Nephron progenitor cell (in vitro differentiated cells): ENCODE measurements at regions not wholly inside any gene's neighbourhood (a gene's known extent, or its start where the extent isn't known, plus 50 kb on each side); places are given as distances from the start of the nearest gene placed in this dataset.
A peak's percentile ranks its signal among the peaks of the same experiment; 100 is the strongest.

Experiments used
- DNase-seq: peaks from one replicate; pipeline ENCODE4 v3.0.0; 2021
- H3K27ac Mint-ChIP-seq: 2 replicates; pipeline ENCODE4 v1.8.0; 2021; ENCODE audit warnings: mild to moderate bottlenecking, moderate library complexity, mixed read lengths
- H3K27me3 Mint-ChIP-seq: 2 replicates; pipeline ENCODE4 v1.8.0; 2021; ENCODE audit warnings: mild to moderate bottlenecking, low read depth, mixed read lengths; ENCODE audit not compliant: poor library complexity
- H3K36me3 Mint-ChIP-seq: 2 replicates; pipeline ENCODE4 v1.8.0; 2021; ENCODE audit warnings: low read depth, mixed read lengths
- H3K4me1 Mint-ChIP-seq: 2 replicates; pipeline ENCODE4 v1.8.0; 2021; ENCODE audit warnings: mixed read lengths
- H3K4me3 Mint-ChIP-seq: 2 replicates; pipeline ENCODE4 v1.8.0; 2021; ENCODE audit warnings: mild to moderate bottlenecking, moderate library complexity, mixed read lengths
- H3K9me3 Mint-ChIP-seq: 2 replicates; pipeline ENCODE4 v1.8.0; 2021; ENCODE audit warnings: mild to moderate bottlenecking, moderate library complexity, mixed read lengths
- TF ChIP-seq, protein P1 (sequence below): fragments of 200-600 bp; sonication (generic); IDR thresholded peaks from 2 replicates; pipeline ENCODE4 v1.5.0; 2021; ENCODE audit warnings: antibody characterized with exemption

GRCh38 chr5:142508591-142508990, 177.3 kb downstream of the FGF1 start:
- H3K27me3 Mint-ChIP-seq, result no peaks in the 10 kb centered on the region
- H3K4me1 Mint-ChIP-seq, result peaks cover 67% of the 10 kb centered on the region
- H3K36me3 Mint-ChIP-seq, result no peaks in the 10 kb centered on the region
- TF ChIP-seq, protein P1, sequence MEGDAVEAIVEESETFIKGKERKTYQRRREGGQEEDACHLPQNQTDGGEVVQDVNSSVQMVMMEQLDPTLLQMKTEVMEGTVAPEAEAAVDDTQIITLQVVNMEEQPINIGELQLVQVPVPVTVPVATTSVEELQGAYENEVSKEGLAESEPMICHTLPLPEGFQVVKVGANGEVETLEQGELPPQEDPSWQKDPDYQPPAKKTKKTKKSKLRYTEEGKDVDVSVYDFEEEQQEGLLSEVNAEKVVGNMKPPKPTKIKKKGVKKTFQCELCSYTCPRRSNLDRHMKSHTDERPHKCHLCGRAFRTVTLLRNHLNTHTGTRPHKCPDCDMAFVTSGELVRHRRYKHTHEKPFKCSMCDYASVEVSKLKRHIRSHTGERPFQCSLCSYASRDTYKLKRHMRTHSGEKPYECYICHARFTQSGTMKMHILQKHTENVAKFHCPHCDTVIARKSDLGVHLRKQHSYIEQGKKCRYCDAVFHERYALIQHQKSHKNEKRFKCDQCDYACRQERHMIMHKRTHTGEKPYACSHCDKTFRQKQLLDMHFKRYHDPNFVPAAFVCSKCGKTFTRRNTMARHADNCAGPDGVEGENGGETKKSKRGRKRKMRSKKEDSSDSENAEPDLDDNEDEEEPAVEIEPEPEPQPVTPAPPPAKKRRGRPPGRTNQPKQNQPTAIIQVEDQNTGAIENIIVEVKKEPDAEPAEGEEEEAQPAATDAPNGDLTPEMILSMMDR, result no peak
- peak overlapping the region; percentile 58 for H3K4me3 Mint-ChIP-seq
- peak overlapping the region; percentile 83 for H3K27ac Mint-ChIP-seq
- DNase-seq, result no peak
- H3K9me3 Mint-ChIP-seq, result no peaks in the 10 kb centered on the region

- H3K4me3 Mint-ChIP-seq, result no peak overlapping the region
- TF ChIP-seq, protein P1, result no peak
- H3K27me3 Mint-ChIP-seq, result no peaks in the 10 kb centered on the region
- no peak for DNase-seq
- no peaks in the 10 kb centered on the region for H3K9me3 Mint-ChIP-seq
- no peaks in the 10 kb centered on the region for H3K36me3 Mint-ChIP-seq
- peaks cover 59% of the 10 kb centered on the region for H3K4me1 Mint-ChIP-seq
- peak overlapping the region; percentile 93 for H3K27ac Mint-ChIP-seq
Measured at GRCh38 chr5:142507531-142508372, 178.1 kb downstream of the FGF1 start.

GRCh38 chr5:142506756-142507155, 179.1 kb downstream of the FGF1 start:
- no peak overlapping the region for H3K27ac Mint-ChIP-seq
- no peaks in the 10 kb centered on the region for H3K36me3 Mint-ChIP-seq
- peaks cover 49% of the 10 kb centered on the region for H3K4me1 Mint-ChIP-seq
- no peaks in the 10 kb centered on the region for H3K9me3 Mint-ChIP-seq
- no peak overlapping the region for H3K4me3 Mint-ChIP-seq
- H3K27me3 Mint-ChIP-seq, result peaks cover 3% of the 10 kb centered on the region
- TF ChIP-seq, protein P1, result no peak
- DNase-seq, result no peak

DNA sequence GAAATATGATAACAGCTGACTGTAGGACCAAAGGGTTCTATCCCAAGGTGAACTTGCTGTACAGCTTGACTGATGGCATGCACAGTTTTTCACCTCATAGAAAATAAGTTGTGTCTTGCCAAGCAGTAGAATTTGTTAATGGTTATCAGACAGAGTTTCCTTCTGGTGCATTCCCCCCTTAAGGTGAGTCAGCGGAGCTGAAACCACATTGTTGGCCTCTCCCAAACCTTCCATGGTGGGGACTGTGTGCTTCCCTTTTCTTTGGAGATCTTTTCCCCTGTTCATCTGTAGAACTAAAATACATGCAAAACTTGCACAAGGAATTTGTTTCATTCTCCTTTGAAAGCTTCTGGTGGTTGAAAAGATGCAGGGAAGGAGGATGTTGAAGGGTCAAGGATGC, 179.8 kb downstream of the FGF1 start:
- DNase-seq, result no peak
- Mint-ChIP-seq H3K4me1 (peaks cover 42% of the 10 kb centered on the region), H3K4me3 (no peak overlapping the region), H3K27ac (no peak overlapping the region), H3K27me3 (peaks cover 4% of the 10 kb centered on the region), H3K36me3 (no peaks in the 10 kb centered on the region), H3K9me3 (no peaks in the 10 kb centered on the region)
- TF ChIP-seq, protein P1, result no peak

DNA sequence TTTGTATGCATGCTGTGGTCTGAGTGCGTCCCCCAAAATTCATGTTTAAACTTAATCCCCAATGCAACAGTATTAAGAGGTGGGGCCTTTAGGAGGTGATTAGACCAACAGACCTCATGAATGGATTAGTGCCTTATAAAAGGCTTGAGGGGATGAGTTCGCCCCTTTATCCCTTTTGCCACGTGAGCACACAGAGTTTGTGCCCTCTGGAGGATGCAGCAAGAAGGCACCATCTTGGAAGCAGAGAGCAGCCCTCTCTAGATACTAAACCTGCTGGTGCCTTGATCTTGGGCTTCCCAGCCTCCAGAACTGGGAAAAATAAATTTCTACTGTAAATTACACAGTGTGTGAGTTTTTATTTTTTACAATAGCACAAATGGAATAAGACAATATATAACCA, 177.1 kb upstream of the SPRY4 start:
- Mint-ChIP-seq H3K27me3 (peaks cover 11% of the 10 kb centered on the region), H3K9me3 (no peaks in the 10 kb centered on the region), H3K27ac (no peak overlapping the region), H3K36me3 (no peaks in the 10 kb centered on the region), H3K4me3 (no peak overlapping the region), H3K4me1 (peaks cover 12% of the 10 kb centered on the region)
- no peak for DNase-seq
- TF ChIP-seq, protein P1, result no peak
